ENCODE measurements at regions not wholly inside any gene's neighbourhood (a gene's known extent, or its start where the extent isn't known, plus 50 kb on each side); places are given as distances from the start of the nearest gene placed in this dataset.

DNA sequence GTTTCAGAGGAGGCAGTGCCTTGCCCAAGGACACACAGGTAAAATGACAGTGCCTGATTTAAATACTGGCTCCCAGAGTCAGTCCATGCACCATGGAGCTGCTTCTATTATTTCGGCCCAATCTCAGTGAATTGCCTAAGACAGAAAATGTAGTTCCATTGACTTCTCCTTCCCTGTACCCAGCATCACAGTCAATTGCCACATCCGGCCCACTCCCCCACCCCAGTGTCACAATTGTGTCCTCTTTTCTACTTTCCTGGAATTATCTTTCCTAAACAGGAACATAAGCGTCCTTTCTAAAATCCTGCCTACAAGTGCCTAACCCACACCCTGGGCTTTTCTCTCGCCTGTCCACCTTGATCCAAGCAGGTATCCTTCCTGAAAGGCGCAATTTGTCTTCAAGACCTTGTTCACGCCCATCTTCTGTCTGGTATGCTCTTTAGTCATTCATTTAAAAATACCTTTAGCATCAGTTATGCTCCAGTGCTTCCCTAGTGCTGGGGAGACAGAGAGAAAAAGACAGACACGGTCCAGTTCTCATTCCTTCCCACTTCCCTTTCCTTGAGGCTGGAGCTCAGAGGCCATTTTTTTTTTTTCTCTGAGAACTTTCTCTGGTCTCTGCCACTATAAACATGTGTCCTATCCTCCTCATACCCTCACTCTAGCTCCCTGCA lies 411.4 kb downstream of the LIG4 start:
- TF ChIP-seq CTCF (conservative IDR thresholded peaks at IDR 0.05; ENCODE audit: low read depth, low read length), result no peak
- no peak for TF ChIP-seq EZH2 (IDR thresholded peaks at IDR 0.05; ENCODE audit: borderline replicate concordance, low read depth, low read length, poor library complexity, severe bottlenecking)

Measured in A673 (cell line).